GM18907 (cell line): ENCODE measurements at regions not wholly inside any gene's neighbourhood (a gene's known extent, or its start where the extent isn't known, plus 50 kb on each side); places are given as distances from the start of the nearest gene placed in this dataset.
"Not testable (repeated sequence)": the region's sequence is repeated elsewhere in the genome, so short reads cannot be mapped to it uniquely, and the experiment has no call there.

Experiments
- ATAC-seq: cut with Tn5 transposase; IDR thresholded peaks from one replicate; pipeline ENCODE4 v1.9.1; 2021; ENCODE audit warnings: mild to moderate bottlenecking, moderate library complexity; ENCODE audit not compliant: unreplicated experiment

DNA sequence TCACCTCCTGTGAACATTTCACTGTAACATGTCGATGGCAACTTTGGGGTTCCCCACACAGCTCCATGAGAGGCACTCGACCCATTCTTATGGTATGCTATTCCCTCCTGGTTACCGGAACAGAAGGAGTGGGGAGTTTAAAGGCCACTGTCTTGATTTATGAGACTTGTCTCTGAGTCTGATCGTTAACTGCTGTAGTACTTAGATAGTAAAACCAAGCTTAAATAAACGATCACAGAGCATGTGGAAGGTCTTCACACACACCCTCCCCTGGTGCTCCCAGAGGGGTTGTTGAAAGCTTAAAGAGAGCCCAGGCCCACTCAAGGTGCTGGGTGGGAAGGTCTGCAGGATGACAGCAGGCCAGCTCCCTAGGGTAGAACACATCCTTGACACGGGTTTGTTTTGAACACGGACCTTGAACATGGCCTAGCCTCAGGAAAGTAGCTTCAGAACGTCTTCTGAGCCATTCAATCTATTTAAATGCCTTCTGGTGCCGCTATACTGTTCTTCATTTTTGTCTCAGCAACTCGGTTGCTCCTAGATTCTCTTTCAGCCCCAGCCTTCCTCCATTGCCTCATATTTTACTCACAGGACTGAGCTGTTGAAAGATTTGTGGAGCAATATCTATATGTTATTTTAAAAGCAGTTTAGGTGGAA is 335.3 kb downstream of the FGFR2 start:
- ATAC-seq, result no peak

DNA sequence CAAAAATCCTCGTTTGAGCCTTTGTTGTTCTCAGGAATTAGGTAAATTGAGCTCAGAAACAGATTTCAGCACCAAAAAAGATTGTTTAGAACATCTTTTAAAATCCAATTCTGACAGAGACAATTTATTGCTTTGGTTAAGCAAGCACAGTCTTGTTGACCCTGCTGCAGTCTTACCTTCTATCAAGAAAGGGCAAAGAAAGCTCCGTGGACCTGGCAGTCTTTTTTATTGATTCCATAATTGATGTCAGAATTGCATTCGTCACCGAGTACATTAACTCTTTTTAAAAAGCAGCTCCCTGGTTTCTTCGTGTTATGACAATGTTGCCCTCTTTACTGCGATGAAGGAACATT is 334.8 kb downstream of the FGFR2 start:
- no peak for ATAC-seq

- ATAC-seq, result no peak
Measured at GRCh38 chr10:121265360-121266123, 332.7 kb downstream of the FGFR2 start.

- no peak for ATAC-seq
Measured at GRCh38 chr10:121266370-121266769, 331.9 kb downstream of the FGFR2 start.

DNA sequence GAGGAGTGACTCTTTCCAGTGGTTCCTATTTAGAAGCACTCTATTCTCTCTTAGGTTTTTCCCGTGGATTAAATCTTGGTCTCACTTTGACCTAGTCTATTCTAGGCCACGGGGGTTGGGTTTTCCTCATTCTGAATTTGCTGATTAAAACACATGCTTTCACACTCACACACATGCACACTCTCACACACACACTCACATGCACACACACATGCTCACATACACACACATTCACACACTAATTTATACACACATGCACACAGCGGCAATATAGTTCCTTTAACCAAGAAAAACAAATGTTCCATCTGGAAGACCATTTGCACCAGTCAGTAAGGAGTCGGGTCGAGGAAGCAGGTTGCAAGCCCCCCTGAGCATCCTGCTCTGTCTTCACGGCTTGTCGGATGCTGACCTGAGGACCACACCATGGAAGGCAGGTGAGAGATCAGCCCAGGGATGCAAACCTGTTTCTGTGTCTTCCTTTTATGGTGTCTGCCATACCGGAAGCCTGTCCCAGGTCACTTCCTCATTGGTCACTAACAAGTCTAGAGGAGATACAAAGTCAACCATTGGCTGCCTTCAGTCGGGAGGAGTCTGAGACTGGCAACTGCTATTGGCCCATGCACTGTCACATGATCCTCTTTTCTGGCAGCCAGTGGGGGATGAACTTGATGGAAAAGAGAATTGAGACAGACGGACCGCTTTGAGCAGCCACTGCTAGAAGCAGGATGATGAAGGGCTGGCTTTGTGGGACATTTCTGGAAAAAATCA is 330.8 kb downstream of the FGFR2 start:
- no peak for ATAC-seq

GRCh38 chr10:121268363-121268762 is 329.9 kb downstream of the FGFR2 start:
- ATAC-seq, result no peak

GRCh38 chr10:121268863-121269432 is 329.3 kb downstream of the FGFR2 start:
- no peak for ATAC-seq

DNA sequence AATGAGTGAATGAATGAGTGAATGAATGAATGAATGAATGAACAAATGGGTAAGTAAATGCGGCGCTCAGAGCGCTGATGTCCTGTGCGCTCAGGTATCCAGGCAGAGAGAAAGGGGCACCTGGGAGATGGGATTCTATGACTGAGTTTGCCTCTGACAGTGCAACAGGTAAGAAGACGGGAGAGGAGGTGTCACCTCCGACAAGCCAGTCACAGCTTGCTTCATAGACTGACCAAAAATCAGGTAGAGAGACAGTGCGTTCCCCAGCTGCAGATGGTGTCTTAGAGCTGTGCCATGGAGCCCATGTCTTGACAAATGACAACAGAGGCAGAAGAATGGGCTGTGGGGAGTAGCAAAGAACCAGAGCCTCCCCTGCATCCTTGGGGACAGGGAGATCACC is 327.3 kb downstream of the FGFR2 start:
- ATAC-seq, result no peak

DNA sequence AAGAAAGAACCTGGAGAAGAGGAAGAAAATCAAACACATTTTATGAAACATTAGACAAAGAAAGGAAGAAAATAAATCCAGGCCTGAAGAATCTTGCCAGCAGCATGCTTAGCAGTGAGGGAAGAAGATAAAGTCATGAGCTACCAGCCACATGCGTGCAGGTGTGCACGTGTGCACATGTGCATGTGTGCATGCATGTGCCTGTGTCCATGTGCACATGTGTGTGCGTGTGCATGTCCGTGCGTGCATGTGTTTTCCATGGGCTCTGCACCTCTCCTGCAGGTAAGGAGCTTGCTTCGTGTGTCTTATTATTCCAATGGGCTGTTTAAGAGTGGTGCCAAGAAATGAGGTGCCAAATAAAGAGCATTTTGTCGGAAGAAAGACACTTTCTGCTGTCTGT is 322.2 kb downstream of the FGFR2 start:
- no peak for ATAC-seq

DNA sequence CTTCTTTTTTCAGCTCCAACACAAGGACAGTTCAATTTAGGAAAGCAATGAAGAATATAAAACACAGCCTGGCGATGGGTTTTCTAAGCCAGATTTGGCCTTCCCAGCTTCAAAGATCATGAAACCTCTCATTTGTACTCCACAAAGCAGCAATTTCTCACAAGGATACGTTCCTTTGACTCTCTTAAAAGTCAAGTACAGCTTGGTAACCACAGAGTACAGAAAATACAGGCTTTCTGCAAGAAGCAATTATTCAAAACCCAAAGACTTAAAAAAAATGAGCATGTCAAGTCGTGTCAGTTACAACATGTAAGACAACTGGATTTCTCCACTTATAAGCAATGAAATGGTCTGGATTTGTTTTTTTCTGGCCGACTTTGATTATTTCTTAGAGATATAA is 321.4 kb downstream of the FGFR2 start:
- ATAC-seq, result no peak

DNA sequence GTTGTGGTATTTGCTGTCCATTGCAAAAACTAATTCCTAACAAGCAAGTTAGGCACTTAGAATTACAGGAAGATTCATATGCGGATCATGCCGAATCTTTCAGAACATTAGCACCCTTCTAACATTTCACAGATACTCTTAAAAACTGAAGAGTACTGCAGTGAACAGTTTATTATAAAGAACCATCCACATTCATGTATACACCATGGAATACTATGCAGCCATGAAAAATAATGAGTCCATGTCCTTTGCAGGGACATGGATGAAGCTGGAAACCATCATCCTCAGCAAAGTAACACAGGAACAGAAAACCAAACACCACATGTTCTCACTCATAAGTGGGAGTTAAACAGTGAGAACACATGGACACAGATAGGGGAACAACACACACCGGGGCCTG is 319.9 kb downstream of the FGFR2 start:
- ATAC-seq, result not testable (repeated sequence)

DNA sequence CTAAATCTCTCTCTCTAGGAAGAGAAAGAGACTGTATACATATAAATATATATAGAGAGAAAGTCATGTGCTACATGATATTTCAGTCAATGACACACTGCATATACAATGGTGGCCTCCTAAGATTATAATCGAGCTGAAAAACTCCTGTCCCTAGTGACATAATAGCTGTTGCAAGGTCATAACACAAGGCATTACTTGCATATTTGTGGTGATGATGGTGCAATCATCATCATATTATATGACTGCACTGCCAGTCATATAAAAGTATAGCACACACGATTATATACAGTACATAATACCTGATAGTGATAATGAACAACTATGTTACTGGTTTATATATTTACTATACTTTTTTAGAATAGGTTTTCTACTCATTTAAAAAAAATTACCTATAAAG is 316.7 kb downstream of the FGFR2 start:
- no peak for ATAC-seq

DNA sequence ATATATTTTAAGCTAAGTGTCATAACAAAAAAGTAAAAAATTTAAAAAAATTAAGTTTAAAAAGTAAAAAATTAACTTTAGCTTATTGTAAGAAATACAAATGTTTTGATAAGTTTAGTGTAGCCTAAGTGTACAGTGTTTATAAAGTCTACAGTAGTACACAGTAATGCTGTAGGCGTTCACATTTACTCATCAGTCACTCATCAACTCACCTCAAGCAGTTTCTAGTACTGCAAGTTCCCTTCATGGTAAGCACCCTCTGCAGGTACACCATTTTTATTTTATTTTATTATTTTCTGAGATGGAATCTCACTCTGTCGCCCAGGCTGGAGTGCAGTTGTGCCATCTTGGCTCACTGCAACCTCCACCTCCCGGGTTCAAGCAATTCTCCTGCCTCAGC is 316.0 kb downstream of the FGFR2 start:
- no peak for ATAC-seq

GRCh38 chr10:121282797-121283515 is 315.3 kb downstream of the FGFR2 start:
- ATAC-seq, result no peak

DNA sequence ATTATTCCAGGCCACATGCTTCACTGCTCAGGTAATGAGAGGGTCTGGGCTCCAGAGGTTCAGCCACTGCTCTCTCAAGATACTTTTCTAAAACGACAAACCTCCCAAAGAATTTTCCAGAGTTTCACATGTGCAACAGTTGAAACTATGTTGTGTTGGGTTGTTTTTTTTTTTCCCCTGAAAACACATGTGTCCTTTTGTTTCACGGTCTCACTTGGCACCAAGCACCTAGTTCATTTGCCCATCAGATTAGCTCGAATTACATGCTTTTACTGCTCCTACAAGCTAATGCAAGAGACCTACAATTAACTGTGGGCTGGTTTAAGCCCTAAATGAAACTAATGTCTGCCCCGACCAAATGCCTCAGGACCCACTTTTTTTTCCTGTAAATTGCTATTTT is 313.3 kb downstream of the FGFR2 start:
- ATAC-seq, result no peak

- no peak for ATAC-seq
Measured at GRCh38 chr10:121285406-121286196, 312.6 kb downstream of the FGFR2 start.

GRCh38 chr10:121288011-121288410 is 310.2 kb downstream of the FGFR2 start:
- no peak for ATAC-seq

GRCh38 chr10:121288864-121289661 is 309.2 kb downstream of the FGFR2 start:
- no peak for ATAC-seq

GRCh38 chr10:121289800-121290199 is 308.4 kb downstream of the FGFR2 start:
- ATAC-seq, result no peak
